ENCODE measurements at regions not wholly inside any gene's neighbourhood (a gene's known extent, or its start where the extent isn't known, plus 50 kb on each side); places are given as distances from the start of the nearest gene placed in this dataset.

DNA sequence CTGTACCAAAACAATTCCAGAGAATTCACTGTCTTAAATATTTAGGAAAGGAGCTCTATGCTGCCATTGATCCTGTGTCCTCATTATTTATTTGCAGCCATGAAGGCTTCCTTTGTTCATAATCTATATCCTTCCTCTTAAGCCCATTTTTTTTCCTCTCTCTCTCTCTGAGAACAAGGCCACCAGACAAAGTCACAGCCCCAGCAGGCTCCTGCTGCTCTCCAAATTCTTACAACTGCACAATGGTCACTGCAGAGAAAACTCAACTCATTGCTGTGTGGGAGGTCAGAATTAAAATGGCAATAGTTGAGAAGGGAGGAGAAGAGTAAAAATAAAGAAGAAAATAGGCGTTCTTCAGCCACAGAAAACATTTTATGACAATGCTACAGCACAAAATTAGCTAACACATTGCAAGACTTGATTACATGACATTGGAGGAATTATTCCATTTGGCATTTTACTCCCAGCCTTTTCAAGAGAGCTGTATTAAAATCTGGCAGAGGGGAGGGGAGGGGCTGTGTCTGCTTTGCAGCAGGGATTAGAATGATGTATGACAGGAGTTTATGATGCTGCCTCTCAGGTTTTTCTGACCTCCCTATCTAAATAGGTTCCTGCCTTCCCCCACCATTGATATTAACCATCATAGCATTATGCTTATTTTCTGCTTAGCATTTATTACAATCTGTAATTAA lies 399.7 kb upstream of the THBS1 start:
- TF ChIP-seq POLR2AphosphoS5 (IDR thresholded peaks at IDR 0.05) (no peak), POLR2A (IDR thresholded peaks at IDR 0.05) (no peak)
- TF ChIP-seq, protein P1, sequence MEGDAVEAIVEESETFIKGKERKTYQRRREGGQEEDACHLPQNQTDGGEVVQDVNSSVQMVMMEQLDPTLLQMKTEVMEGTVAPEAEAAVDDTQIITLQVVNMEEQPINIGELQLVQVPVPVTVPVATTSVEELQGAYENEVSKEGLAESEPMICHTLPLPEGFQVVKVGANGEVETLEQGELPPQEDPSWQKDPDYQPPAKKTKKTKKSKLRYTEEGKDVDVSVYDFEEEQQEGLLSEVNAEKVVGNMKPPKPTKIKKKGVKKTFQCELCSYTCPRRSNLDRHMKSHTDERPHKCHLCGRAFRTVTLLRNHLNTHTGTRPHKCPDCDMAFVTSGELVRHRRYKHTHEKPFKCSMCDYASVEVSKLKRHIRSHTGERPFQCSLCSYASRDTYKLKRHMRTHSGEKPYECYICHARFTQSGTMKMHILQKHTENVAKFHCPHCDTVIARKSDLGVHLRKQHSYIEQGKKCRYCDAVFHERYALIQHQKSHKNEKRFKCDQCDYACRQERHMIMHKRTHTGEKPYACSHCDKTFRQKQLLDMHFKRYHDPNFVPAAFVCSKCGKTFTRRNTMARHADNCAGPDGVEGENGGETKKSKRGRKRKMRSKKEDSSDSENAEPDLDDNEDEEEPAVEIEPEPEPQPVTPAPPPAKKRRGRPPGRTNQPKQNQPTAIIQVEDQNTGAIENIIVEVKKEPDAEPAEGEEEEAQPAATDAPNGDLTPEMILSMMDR (IDR thresholded peaks at IDR 0.05): no peak
